C4-2B (cell line): ENCODE measurements at regions not wholly inside any gene's neighbourhood (a gene's known extent, or its start where the extent isn't known, plus 50 kb on each side); places are given as distances from the start of the nearest gene placed in this dataset.

Source experiments
- CTCF ChIP-seq: fragments of 450-650 bp; conservative IDR thresholded peaks from 2 replicates; pipeline ENCODE4 v1.5.1; 2017; ENCODE audit warnings: mild to moderate bottlenecking
- ZFX ChIP-seq: fragments of 450-650 bp; IDR thresholded peaks from 2 replicates; pipeline ENCODE4 v1.6.1; 2017

- TF ChIP-seq CTCF (no peak), ZFX (no peak)
These were observed 174.6 kb downstream of the PMP22 start for GRCh38 chr17:15090533-15090932.
